HepG2 (cell line): ENCODE measurements at regions not wholly inside any gene's neighbourhood (a gene's known extent, or its start where the extent isn't known, plus 50 kb on each side); places are given as distances from the start of the nearest gene placed in this dataset.

ENCODE experiments used
- ATAC-seq: fragments of 200-7000 bp; cut with Tn5 transposase; 3 replicates; pipeline ENCODE4 v1.9.1; 2020; ENCODE audit warnings: mild to moderate bottlenecking, moderate library complexity
- BruUV-seq: library from RNA; stranded (reverse); fragments of 400-500 nt; replicated peaks from 2 replicates; lab custom pipeline; 2021; lab: Mats Ljungman, UMichigan
- CTCF ChIA-PET: fragments of 300-600 bp; formaldehyde crosslinking; extraction: SDS; loops from one replicate; lab custom pipeline; 2021; ENCODE audit warnings: low total read pairs, inconsistent platforms, low intra/inter-chr PET ratio; lab: Yijun Ruan, JAX
- POLR2A ChIA-PET: fragments of 350-600 bp; sonication (Branson Sonifier 250); formaldehyde crosslinking; loops from one replicate; lab custom pipeline; 2020; ENCODE audit warnings: antibody characterized with exemption, inconsistent platforms; lab: Yijun Ruan, JAX
- DNase-seq: peaks from one replicate; pipeline ENCODE4 v3.0.0-alpha.2; 2015; ENCODE audit warnings: low spot score
- FAIRE-seq: peaks from 3 replicates; lab custom pipeline; 2011; peaks lifted over from hg19 to GRCh38; lab: Jason Lieb, UNC
- H2AFZ ChIP-seq: one replicate; pipeline ENCODE4 v1.6.1; 2011; ENCODE audit warnings: low read length, inconsistent platforms
- H3K27ac ChIP-seq: fragments of 300-600 bp; 3 replicates; pipeline ENCODE4 v1.8.0; 2011; ENCODE audit warnings: mixed run types, mild to moderate bottlenecking, mixed read lengths, low read length, inconsistent platforms; ENCODE audit not compliant: insufficient read depth; ENCODE audit errors: extremely low read length
- H3K27me3 ChIP-seq, 2 experiments: fragments of 200-600 bp in 1 of 2; 2 replicates in 1 of 2; 3 replicates in 1 of 2; pipeline versions ENCODE4 v1.6.0 to v1.8.0; 2011; ENCODE audit warnings: low read length in 2 of 2, mild to moderate bottlenecking in 2 of 2, moderate library complexity in 2 of 2, inconsistent platforms in 1 of 2; ENCODE audit not compliant: insufficient read depth in 2 of 2, control insufficient read depth in 1 of 2
- H3K36me3 ChIP-seq, 2 experiments: fragments of 200-600 bp in 1 of 2; replicated peaks in 1 of 2; 2 replicates in 1 of 2; 3 replicates in 1 of 2; pipeline versions ENCODE4 v1.5.1 to v1.8.0; 2011; ENCODE audit warnings: low read length in 2 of 2, inconsistent platforms in 1 of 2; ENCODE audit not compliant: insufficient read depth in 2 of 2, control insufficient read depth in 1 of 2
- H3K4me1 ChIP-seq: 2 replicates; pipeline ENCODE4 v1.5.1; 2012; ENCODE audit warnings: low read length, inconsistent platforms; ENCODE audit not compliant: insufficient read depth
- H3K4me2 ChIP-seq: 2 replicates; pipeline ENCODE4 v1.6.0; 2011; ENCODE audit warnings: low read depth, low read length, inconsistent platforms
- H3K4me3 ChIP-seq, 3 experiments: fragments of 200-600 bp in 1 of 3; sonication (generic), shearing (Covaris generic) in 1 of 3; replicated peaks in 1 of 3; 2 replicates each; pipeline ENCODE4 v1.5.1; 2011 to 2016; ENCODE audit warnings: low read length in 3 of 3, inconsistent platforms in 2 of 3, low read depth in 2 of 3, mild to moderate bottlenecking in 2 of 3, control low read depth in 1 of 3, mixed read lengths in 1 of 3; ENCODE audit not compliant: insufficient read depth in 1 of 3
- H3K79me2 ChIP-seq: one replicate; pipeline ENCODE4 v1.6.1; 2011; ENCODE audit warnings: low read length, inconsistent platforms; ENCODE audit not compliant: insufficient read depth
- H3K9ac ChIP-seq: 2 replicates; pipeline ENCODE4 v1.6.0; 2011; ENCODE audit warnings: mild to moderate bottlenecking, low read depth, low read length, inconsistent platforms; ENCODE audit not compliant: insufficient read depth
- H3K9me3 ChIP-seq: 2 replicates; pipeline ENCODE4 v1.5.1; 2012; ENCODE audit warnings: mild to moderate bottlenecking, low read length
- H4K20me1 ChIP-seq: 2 replicates; pipeline ENCODE4 v1.6.0; 2011; ENCODE audit warnings: inconsistent platforms, mild to moderate bottlenecking, low read length, moderate library complexity; ENCODE audit not compliant: insufficient read depth
- NCOA2 ChIP-seq: sonication (generic); formaldehyde crosslinking; IDR thresholded peaks from 2 replicates; pipeline ENCODE4 v1.8.0; 2022; ENCODE audit warnings: inconsistent platforms
- NFKBIZ ChIP-seq: IDR thresholded peaks from 2 replicates; pipeline ENCODE4 v1.6.1; 2018; ENCODE audit warnings: missing genetic modification reagents, missing compliant biosample characterization
- NR2F2 ChIP-seq: IDR thresholded peaks from 2 replicates; pipeline ENCODE4 v1.6.1; 2012; ENCODE audit warnings: low read depth, inconsistent platforms, borderline replicate concordance
- PHF21A ChIP-seq: sonication (generic); formaldehyde crosslinking; IDR thresholded peaks from 2 replicates; pipeline ENCODE4 v1.5.0; 2020; ENCODE audit warnings: mild to moderate bottlenecking, missing genetic modification reagents
- PTBP1 ChIP-seq: fragments of 200-400 bp; formaldehyde crosslinking; IDR thresholded peaks from 2 replicates; pipeline ENCODE4 v1.6.1; 2018; ENCODE audit warnings: low read length, low read depth; ENCODE audit not compliant: poor library complexity, severe bottlenecking
- TCF7L2 ChIP-seq: IDR thresholded peaks from 2 replicates; pipeline ENCODE4 v1.6.1; 2011; ENCODE audit warnings: mild to moderate bottlenecking, low read depth, low read length, moderate library complexity
- ZNF17 ChIP-seq: sonication (generic); formaldehyde crosslinking; IDR thresholded peaks from 2 replicates; pipeline ENCODE4 v1.5.0; 2020; ENCODE audit warnings: mild to moderate bottlenecking, missing genetic modification reagents
- ZNF20 ChIP-seq: sonication (generic); formaldehyde crosslinking; IDR thresholded peaks from 2 replicates; pipeline ENCODE4 v1.4.0; 2020; ENCODE audit warnings: mild to moderate bottlenecking, moderate library complexity, missing genetic modification reagents
- ZNF556 ChIP-seq: sonication (generic); formaldehyde crosslinking; IDR thresholded peaks from 2 replicates; pipeline ENCODE4 v1.4.0; 2020; ENCODE audit warnings: mild to moderate bottlenecking, missing genetic modification reagents, borderline replicate concordance
- ZNF782 ChIP-seq: sonication (generic); formaldehyde crosslinking; IDR thresholded peaks from 2 replicates; pipeline ENCODE4 v1.4.0; 2020; ENCODE audit warnings: missing genetic modification reagents, mild to moderate bottlenecking, borderline replicate concordance
- WGBS: methylation state at CpG from one replicate; pipeline ENCODE4 v1.1.6; 2017; ENCODE audit warnings: low lambda C conversion rate; 5-methylcytosine and 5-hydroxymethylcytosine counted together
- in situ Hi-C: cut with HindIII; loops from 2 replicates; pipeline ENCODE4 v1.10.0; 2017; ENCODE audit warnings: low pct_unique_long_range_greater_than_20kb; ENCODE audit not compliant: extremely low pct_ligation_motif_present
- intact Hi-C: fragments of 100-400 bp; cut with micrococcal nuclease; formaldehyde crosslinking; loops from one replicate; pipeline ENCODE4 v1.10.0; 2022; ENCODE audit not compliant: unreplicated experiment
- TF ChIP-seq, protein P1 (sequence below): fragments of 450-650 bp; IDR thresholded peaks from 2 replicates; pipeline ENCODE4 v1.6.1; 2016
- TF ChIP-seq, protein P2 (sequence below), 2 experiments: sonication (generic) in 1 of 2; formaldehyde crosslinking in 1 of 2; IDR thresholded peaks; 2 replicates each; pipeline versions ENCODE4 v1.5.1 to v1.6.1; 2011 to 2020; ENCODE audit warnings: borderline replicate concordance in 1 of 2, low read depth in 1 of 2, low read length in 1 of 2, mild to moderate bottlenecking in 1 of 2, missing genetic modification reagents in 1 of 2, moderate library complexity in 1 of 2

- Histone ChIP-seq H3K4me2 (no peak overlapping the region), H3K9me3 (no peaks in the 10 kb centered on the region; the same call in 1 of the 2 replicates), H3K27ac (no peak overlapping the region), H3K4me1 (peaks cover 4% of the 10 kb centered on the region), H2AFZ (no peak overlapping the region), H3K4me3 (no peak overlapping the region), H3K27me3 (peaks cover 2 to 17% of the 10 kb centered on the region in 2 experiments; a peak in 3 of 5 replicates), H3K9ac (no peak overlapping the region), H3K36me3 (no peaks in the 10 kb centered on the region), H4K20me1 (no peaks in the 10 kb centered on the region; the same call in 1 of the 2 replicates), H3K79me2 (no peaks in the 10 kb centered on the region)
- BruUV-seq: no TSS peak
- intact Hi-C loops: no loop called here
- ATAC-seq (no peak), FAIRE-seq (no peak), DNase-seq (no peak)
- in situ Hi-C loops: no loop called here
- 63% methylated on average over 3 of the region's 10 CpGs for WGBS
- ChIA-PET CTCF (no interaction called here), POLR2A (no interaction called here)
- TF ChIP-seq ZNF556 (no peak), PTBP1 (no peak), NR2F2 (no peak), PHF21A (no peak), ZNF782 (no peak), ZNF17 (CRISPR knock-in tag) (no peak), ZNF20 (CRISPR knock-in tag) (no peak), TCF7L2 (no peak), NFKBIZ (CRISPR knock-in tag) (no peak), NCOA2 (CRISPR knock-in tag) (no peak)
- TF ChIP-seq, protein P1, sequence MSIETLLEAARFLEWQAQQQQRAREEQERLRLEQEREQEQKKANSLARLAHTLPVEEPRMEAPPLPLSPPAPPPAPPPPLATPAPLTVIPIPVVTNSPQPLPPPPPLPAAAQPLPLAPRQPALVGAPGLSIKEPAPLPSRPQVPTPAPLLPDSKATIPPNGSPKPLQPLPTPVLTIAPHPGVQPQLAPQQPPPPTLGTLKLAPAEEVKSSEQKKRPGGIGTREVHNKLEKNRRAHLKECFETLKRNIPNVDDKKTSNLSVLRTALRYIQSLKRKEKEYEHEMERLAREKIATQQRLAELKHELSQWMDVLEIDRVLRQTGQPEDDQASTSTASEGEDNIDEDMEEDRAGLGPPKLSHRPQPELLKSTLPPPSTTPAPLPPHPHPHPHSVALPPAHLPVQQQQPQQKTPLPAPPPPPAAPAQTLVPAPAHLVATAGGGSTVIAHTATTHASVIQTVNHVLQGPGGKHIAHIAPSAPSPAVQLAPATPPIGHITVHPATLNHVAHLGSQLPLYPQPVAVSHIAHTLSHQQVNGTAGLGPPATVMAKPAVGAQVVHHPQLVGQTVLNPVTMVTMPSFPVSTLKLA: no peak
- TF ChIP-seq, protein P2, sequence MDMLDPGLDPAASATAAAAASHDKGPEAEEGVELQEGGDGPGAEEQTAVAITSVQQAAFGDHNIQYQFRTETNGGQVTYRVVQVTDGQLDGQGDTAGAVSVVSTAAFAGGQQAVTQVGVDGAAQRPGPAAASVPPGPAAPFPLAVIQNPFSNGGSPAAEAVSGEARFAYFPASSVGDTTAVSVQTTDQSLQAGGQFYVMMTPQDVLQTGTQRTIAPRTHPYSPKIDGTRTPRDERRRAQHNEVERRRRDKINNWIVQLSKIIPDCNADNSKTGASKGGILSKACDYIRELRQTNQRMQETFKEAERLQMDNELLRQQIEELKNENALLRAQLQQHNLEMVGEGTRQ (IDR thresholded peaks at IDR 0.05; ENCODE audit: low read depth, low read length): no peak
- TF ChIP-seq, protein P2 (CRISPR knock-in tag; IDR thresholded peaks at IDR 0.05; ENCODE audit: borderline replicate concordance): no peak
These were observed 260.8 kb downstream of the UACA start for GRCh38 chr15:70502529-70502928.
